CD14-positive monocyte (primary cell): ENCODE measurements at regions not wholly inside any gene's neighbourhood (a gene's known extent, or its start where the extent isn't known, plus 50 kb on each side); places are given as distances from the start of the nearest gene placed in this dataset.

Source experiments
- DNase-seq, 3 donors: peaks; one replicate each; pipeline ENCODE4 v3.0.0-alpha.2; 2011 to 2022
- H2AFZ ChIP-seq: 2 replicates; pipeline ENCODE4 v1.6.0; 2012; ENCODE audit warnings: mild to moderate bottlenecking, low read depth, low read length, inconsistent platforms; ENCODE audit not compliant: insufficient read depth, poor library complexity, severe bottlenecking
- H3K27ac ChIP-seq, 2 donors: 1 replicate in 1 of 2; 2 replicates in 1 of 2; pipeline ENCODE4 v1.5.1; 2012 to 2013; ENCODE audit warnings: low read length in 2 of 2, control low read depth in 1 of 2, inconsistent platforms in 1 of 2, low read depth in 1 of 2, mild to moderate bottlenecking in 1 of 2
- H3K27me3 ChIP-seq, 2 donors: one replicate each; pipeline versions ENCODE4 v1.6.0 to v1.6.1; 2011 to 2013; ENCODE audit warnings: low read length in 2 of 2; ENCODE audit not compliant: control insufficient read depth in 2 of 2, insufficient read depth in 2 of 2
- H3K36me3 ChIP-seq, 2 donors: replicated peaks in 1 of 2; 1 replicate in 1 of 2; 2 replicates in 1 of 2; pipeline versions ENCODE4 v1.5.1 to v1.6.1; 2012 to 2013; ENCODE audit warnings: low read length in 2 of 2, control low read depth in 1 of 2, inconsistent platforms in 1 of 2, mild to moderate bottlenecking in 1 of 2; ENCODE audit not compliant: insufficient read depth in 2 of 2, control insufficient read depth in 1 of 2
- H3K4me1 ChIP-seq, 2 donors: 1 replicate in 1 of 2; 2 replicates in 1 of 2; pipeline versions ENCODE4 v1.5.1 to v1.6.1; 2012 to 2013; ENCODE audit warnings: low read length in 2 of 2, control low read depth in 1 of 2, inconsistent platforms in 1 of 2, mild to moderate bottlenecking in 1 of 2, moderate library complexity in 1 of 2; ENCODE audit not compliant: insufficient read depth in 2 of 2, control insufficient read depth in 1 of 2
- H3K4me2 ChIP-seq: replicated peaks from 2 replicates; pipeline ENCODE3; 2012; ENCODE audit warnings: low read length, moderate library complexity, mild to moderate bottlenecking; ENCODE audit not compliant: poor library complexity, severe bottlenecking; ENCODE audit errors: extremely low read depth
- H3K4me3 ChIP-seq, 3 experiments: fragments of 200-600 bp in 1 of 3; sonication (generic) in 1 of 3; replicated peaks in 1 of 3; 1 replicate in 2 of 3; 2 replicates in 1 of 3; pipeline ENCODE4 v1.5.1; 2011 to 2013; ENCODE audit warnings: low read length in 3 of 3, mild to moderate bottlenecking in 3 of 3, control low read depth in 2 of 3, low read depth in 2 of 3, inconsistent platforms in 1 of 3, moderate library complexity in 1 of 3
- H3K79me2 ChIP-seq: 2 replicates; pipeline ENCODE4 v1.6.0; 2012; ENCODE audit warnings: mild to moderate bottlenecking, control low read depth, inconsistent platforms, low read length, moderate library complexity; ENCODE audit not compliant: insufficient read depth
- H3K9ac ChIP-seq: 2 replicates; pipeline ENCODE4 v1.6.0; 2017; ENCODE audit warnings: low read length, mild to moderate bottlenecking; ENCODE audit not compliant: insufficient read depth, poor library complexity, severe bottlenecking
- H3K9me3 ChIP-seq, 2 donors: replicated peaks in 1 of 2; 1 replicate in 1 of 2; 2 replicates in 1 of 2; pipeline versions ENCODE4 v1.5.1 to v1.6.1; 2012 to 2013; ENCODE audit warnings: low read length in 2 of 2, control low read depth in 1 of 2; ENCODE audit not compliant: control insufficient read depth in 1 of 2, insufficient read depth in 1 of 2
- H4K20me1 ChIP-seq: 2 replicates; pipeline ENCODE4 v1.6.0; 2012; ENCODE audit warnings: mild to moderate bottlenecking, low read length, control low read depth, moderate library complexity; ENCODE audit not compliant: insufficient read depth
- H3K27ac Mint-ChIP-seq, 7 donors: one replicate each; pipeline ENCODE4 v1.8.0; 2020; ENCODE audit warnings: mild to moderate bottlenecking in 7 of 7, mixed read lengths in 7 of 7, moderate library complexity in 6 of 7, inconsistent platforms in 2 of 7
- H3K27me3 Mint-ChIP-seq, 3 donors: one replicate each; pipeline ENCODE4 v1.8.0; 2021 to 2022; ENCODE audit warnings: low read depth in 3 of 3, mild to moderate bottlenecking in 3 of 3, mixed read lengths in 3 of 3, moderate library complexity in 3 of 3, inconsistent platforms in 1 of 3
- H3K36me3 Mint-ChIP-seq, 2 donors: one replicate each; pipeline ENCODE4 v1.8.0; 2020; ENCODE audit warnings: mixed read lengths in 2 of 2, inconsistent platforms in 1 of 2, mild to moderate bottlenecking in 1 of 2
- H3K4me1 Mint-ChIP-seq: one replicate; pipeline ENCODE4 v1.8.0; 2020; ENCODE audit warnings: mild to moderate bottlenecking, mixed read lengths
- H3K4me3 Mint-ChIP-seq, 2 donors: one replicate each; pipeline ENCODE4 v1.8.0; 2020; ENCODE audit warnings: mild to moderate bottlenecking in 2 of 2, mixed read lengths in 2 of 2, moderate library complexity in 1 of 2
- H3K9me3 Mint-ChIP-seq, 7 donors: one replicate each; pipeline ENCODE4 v1.8.0; 2020 to 2022; ENCODE audit warnings: mixed read lengths in 7 of 7, mild to moderate bottlenecking in 6 of 7, moderate library complexity in 6 of 7, inconsistent platforms in 2 of 7
- WGBS: methylation state at CpG from one replicate; pipeline ENCODE4 v1.1.5; 2013; ENCODE audit warnings: missing lambda C conversion rate; ENCODE audit not compliant: insufficient coverage; 5-methylcytosine and 5-hydroxymethylcytosine counted together
- intact Hi-C, 2 donors: fragments of 100-400 bp; cut with micrococcal nuclease; formaldehyde crosslinking; loops; one replicate each; pipeline versions ENCODE4 v1.15.0 to v1.15.1; 2023
- TF ChIP-seq, protein P1 (sequence below): fragments of 200-600 bp; IDR thresholded peaks from one replicate; pipeline ENCODE4 v1.8.0; 2022; ENCODE audit warnings: antibody characterized with exemption, mild to moderate bottlenecking

DNA sequence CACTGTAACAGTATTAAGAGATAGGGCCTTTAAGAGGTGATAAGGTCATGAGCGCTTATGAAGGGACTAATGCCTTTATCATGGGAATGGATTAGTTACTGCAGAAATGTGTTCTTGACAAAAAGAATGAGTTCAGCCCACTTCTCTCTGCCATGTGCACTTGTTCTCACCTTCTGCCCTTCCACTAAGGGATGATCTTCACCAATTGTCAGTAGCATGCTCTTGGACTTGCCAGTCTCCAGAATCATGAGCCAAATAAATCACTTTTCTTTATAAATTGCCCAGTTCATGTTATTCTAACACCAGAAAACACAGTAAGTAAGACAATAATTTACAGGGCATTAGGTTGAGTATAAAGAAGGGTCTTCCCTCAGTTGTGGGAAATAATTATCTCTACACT lies 189.1 kb downstream of the CRPPA start:
- peaks cover 0 to 3% (median 0%) of the 10 kb centered on the region in 3 donors for H3K27me3 Mint-ChIP-seq
- TF ChIP-seq, protein P1, sequence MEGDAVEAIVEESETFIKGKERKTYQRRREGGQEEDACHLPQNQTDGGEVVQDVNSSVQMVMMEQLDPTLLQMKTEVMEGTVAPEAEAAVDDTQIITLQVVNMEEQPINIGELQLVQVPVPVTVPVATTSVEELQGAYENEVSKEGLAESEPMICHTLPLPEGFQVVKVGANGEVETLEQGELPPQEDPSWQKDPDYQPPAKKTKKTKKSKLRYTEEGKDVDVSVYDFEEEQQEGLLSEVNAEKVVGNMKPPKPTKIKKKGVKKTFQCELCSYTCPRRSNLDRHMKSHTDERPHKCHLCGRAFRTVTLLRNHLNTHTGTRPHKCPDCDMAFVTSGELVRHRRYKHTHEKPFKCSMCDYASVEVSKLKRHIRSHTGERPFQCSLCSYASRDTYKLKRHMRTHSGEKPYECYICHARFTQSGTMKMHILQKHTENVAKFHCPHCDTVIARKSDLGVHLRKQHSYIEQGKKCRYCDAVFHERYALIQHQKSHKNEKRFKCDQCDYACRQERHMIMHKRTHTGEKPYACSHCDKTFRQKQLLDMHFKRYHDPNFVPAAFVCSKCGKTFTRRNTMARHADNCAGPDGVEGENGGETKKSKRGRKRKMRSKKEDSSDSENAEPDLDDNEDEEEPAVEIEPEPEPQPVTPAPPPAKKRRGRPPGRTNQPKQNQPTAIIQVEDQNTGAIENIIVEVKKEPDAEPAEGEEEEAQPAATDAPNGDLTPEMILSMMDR, result no peak
- H3K4me3 Mint-ChIP-seq, result no peak overlapping the region
- H3K9ac ChIP-seq, result no peak overlapping the region
- intact Hi-C loops, result no loop called here
- H3K9me3 Mint-ChIP-seq, result peaks cover 3 to 13% (median 11%) of the 10 kb centered on the region in 7 donors
- no peaks in the 10 kb centered on the region for H3K4me1 Mint-ChIP-seq
- H3K79me2 ChIP-seq, result no peaks in the 10 kb centered on the region
- no CpG with 5 or more reads among the region's 1 CpG for WGBS
- H3K27ac ChIP-seq, result no peak overlapping the region
- no peaks in the 10 kb centered on the region for H3K36me3 Mint-ChIP-seq
- no peaks in the 10 kb centered on the region for H3K4me1 ChIP-seq
- H4K20me1 ChIP-seq, result no peaks in the 10 kb centered on the region
- no peaks in the 10 kb centered on the region for H3K36me3 ChIP-seq
- H3K4me3 ChIP-seq, result no peak overlapping the region
- no peaks in the 10 kb centered on the region for H3K27me3 ChIP-seq
- no peak overlapping the region for H2AFZ ChIP-seq
- no peak for DNase-seq
- no peak overlapping the region for H3K27ac Mint-ChIP-seq
- peaks cover 5 to 29% of the 10 kb centered on the region in 2 donors for H3K9me3 ChIP-seq
- no peak overlapping the region for H3K4me2 ChIP-seq

DNA sequence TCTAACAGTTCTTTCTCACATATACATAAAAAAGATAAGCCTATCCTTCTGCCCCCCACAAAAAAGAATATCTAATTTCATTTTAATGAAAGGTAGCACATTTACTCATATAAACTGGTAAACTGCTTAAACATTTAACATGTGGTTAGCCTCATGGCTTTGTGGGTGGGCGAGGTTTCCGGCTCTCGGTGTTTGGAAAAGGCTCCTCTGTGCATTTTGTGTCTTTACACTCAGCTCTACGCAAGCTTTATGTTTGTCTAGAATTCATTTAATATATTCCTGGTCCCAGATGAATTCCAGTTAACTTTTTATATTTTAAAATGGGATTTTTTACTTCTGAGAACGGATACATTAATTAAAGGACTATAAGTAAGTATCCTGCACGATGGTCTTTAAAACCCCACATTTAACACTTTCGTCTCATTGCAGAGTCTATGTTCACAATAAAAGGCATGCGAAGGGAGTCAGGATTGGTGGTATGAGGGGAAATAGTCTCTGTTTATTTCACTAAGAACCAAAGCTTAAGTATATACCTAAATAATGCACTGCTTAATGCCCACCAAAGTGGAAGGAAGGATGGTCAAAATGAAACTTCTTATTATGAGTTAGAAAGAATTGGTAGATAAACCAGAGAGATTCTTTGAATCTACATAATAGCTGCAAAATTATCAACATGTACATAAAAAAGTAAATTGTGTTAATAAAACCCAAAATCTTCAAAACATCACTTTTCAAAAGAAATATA lies 197.2 kb downstream of the CRPPA start:
- Histone ChIP-seq H3K4me3 (no peak overlapping the region), H3K27me3 (no peaks in the 10 kb centered on the region), H4K20me1 (no peaks in the 10 kb centered on the region), H3K9me3 (no peaks in the 10 kb centered on the region), H2AFZ (no peak overlapping the region), H3K27ac (no peak overlapping the region), H3K36me3 (no peaks in the 10 kb centered on the region), H3K4me2 (no peak overlapping the region), H3K4me1 (no peaks in the 10 kb centered on the region), H3K9ac (no peak overlapping the region), H3K79me2 (no peaks in the 10 kb centered on the region)
- Mint-ChIP-seq H3K36me3 (no peaks in the 10 kb centered on the region), H3K27me3 (no peaks in the 10 kb centered on the region), H3K27ac (no peak overlapping the region), H3K4me1 (no peaks in the 10 kb centered on the region), H3K9me3 (peaks cover 0 to 4% (median 0%) of the 10 kb centered on the region in 7 donors), H3K4me3 (no peak overlapping the region)
- no peak for DNase-seq
- no CpG with 5 or more reads among the region's 8 CpGs for WGBS
- intact Hi-C loops, result no loop called here
- TF ChIP-seq, protein P1, result no peak
